Endometrium (tissue), 2 donors: ENCODE measurements at regions not wholly inside any gene's neighbourhood (a gene's known extent, or its start where the extent isn't known, plus 50 kb on each side); places are given as distances from the start of the nearest gene placed in this dataset.

ENCODE experiments used
- FAIRE-seq: peaks from 2 replicates; lab custom pipeline; 2012; peaks lifted over from hg19 to GRCh38; lab: Jason Lieb, UNC
- donor health status: control.
- donor health status: control.

GRCh38 chr2:195407783-195408182, 249.2 kb upstream of the SLC39A10 start:
- no peak for FAIRE-seq

- FAIRE-seq = no peak
Observed at GRCh38 chr2:195406886-195407603, 250.0 kb upstream of the SLC39A10 start.

GRCh38 chr2:195404651-195405050, 252.4 kb upstream of the SLC39A10 start:
- FAIRE-seq = no peak

- FAIRE-seq = no peak
Observed at GRCh38 chr2:195396479-195396878, 260.5 kb upstream of the SLC39A10 start.

- FAIRE-seq = no peak
Observed at GRCh38 chr2:195395362-195395761, 261.7 kb upstream of the SLC39A10 start.

DNA sequence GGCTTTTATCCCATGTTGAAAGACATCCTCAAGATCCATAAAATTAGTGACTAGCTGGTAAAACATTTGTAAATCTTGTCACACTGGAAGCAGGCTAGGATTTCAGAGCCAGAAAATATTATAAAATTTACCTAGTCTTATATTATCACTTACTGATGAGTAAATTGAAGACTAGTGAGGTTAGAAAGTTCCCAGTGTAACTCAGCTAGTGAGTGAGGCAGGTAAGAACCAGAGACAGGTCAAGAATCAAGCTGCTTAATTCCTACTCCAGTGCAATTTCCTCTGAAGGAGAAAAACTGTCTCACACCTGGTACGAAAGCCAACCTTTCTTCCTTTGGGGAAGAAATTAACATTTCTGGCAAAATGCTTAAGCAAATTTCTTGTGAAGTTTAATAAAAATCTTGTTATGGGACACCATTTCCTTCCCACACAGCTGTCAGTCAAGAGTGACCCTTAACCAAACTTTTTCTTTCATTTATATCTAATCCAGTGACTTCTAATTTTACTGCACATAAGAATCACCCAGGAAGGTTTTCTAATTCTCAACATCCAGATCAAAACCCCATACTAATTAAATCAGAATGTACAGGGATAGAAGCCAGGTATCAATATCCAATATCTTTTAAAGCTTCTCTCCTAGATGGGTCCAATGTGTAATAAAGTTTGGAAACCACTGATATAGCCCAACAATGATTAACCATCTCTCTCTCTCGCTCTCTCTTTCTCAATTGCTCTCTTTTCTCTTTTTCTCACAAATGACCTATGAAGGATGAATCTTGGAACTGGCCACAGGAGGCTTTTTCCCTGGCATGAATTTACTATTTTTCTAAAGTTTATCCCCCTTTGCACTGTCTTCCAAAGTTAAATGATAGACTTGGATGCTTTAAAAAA, 264.3 kb upstream of the SLC39A10 start:
- FAIRE-seq = no peak

DNA sequence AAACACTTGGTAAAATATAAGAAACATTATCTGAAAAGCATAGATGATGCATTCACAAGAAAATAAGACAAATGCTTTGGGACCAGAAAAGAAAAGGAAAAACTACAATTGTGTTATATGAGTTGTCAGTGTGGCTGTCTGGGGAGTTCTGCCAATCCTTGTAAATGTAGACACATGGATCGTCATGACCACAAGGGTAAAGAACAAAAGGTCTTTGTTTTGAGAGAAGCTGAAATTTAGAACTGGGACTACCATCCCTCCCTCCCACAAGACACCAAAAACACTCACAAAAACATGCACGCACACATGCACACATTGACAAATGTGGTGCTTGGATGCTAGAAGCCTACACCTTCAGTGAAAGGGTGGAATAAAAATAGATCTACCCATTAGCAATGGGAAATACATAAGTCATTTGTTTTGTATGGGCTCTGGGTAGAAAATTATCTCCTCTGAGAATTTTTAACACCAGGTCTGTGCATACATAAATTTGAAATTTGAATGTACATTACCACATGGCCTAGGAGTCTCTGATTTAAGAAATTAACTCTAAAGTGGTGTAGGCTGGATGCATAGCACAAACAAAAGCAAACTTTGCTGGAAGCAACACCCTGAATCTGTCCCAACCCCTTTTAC, 266.2 kb upstream of the SLC39A10 start:
- no peak for FAIRE-seq

- FAIRE-seq = no peak
Observed at GRCh38 chr2:195388028-195388427, 269.0 kb upstream of the SLC39A10 start.

- no peak for FAIRE-seq
Observed at GRCh38 chr2:195382186-195382585, 274.8 kb upstream of the SLC39A10 start.

- no peak for FAIRE-seq
Observed at GRCh38 chr2:195370167-195370943, 286.7 kb upstream of the SLC39A10 start.

GRCh38 chr2:195369218-195369587, 287.8 kb upstream of the SLC39A10 start:
- no peak for FAIRE-seq

DNA sequence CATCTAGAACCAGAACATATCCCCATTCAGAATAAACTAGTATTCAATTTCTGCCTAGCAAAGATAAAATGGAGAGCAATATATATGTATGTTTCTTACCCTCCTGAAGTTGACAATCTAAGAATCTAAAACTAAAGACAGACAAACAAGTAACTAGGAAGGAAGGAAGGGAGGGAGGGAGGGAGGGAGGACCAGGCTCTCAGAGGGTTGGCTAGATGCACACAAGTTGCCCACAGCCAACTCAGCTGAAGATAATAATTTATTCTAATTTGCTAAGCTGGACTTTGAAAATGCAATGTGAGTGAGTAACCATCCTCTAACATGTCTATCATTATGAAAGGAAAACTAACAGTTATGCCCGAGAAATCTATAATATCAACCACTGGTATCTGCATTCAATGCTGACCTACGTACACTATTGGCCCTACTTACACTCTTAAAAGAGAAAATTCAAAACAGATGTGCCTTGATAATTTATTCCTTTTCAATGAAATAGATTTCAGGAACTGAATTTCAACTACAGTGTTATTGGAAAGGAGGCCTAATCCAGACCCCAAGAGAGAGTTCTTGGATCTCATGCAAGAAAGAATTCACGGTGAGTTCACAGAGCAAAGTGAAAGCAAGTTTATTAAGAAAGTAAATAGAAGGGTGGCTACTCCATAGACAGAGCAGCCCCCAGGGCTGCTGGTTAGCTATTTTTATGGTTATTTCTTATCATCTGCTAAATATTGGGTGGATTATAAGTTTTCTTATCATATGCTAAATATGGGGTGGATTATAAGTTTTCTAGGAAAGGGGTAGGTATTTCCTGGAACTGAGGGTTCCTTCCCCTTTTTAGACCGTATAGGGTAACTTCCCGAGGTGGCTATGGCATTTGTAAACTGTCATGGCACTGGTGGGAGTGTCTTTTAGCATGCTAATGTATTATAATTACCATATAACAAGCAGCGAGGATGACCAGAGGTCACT, 288.5 kb upstream of the SLC39A10 start:
- FAIRE-seq = no peak

- FAIRE-seq = no peak
Observed at GRCh38 chr2:195367809-195368208, 289.2 kb upstream of the SLC39A10 start.

GRCh38 chr2:195364015-195364965, 292.7 kb upstream of the SLC39A10 start:
- FAIRE-seq = no peak

GRCh38 chr2:195363496-195363895, 293.5 kb upstream of the SLC39A10 start:
- no peak for FAIRE-seq

DNA sequence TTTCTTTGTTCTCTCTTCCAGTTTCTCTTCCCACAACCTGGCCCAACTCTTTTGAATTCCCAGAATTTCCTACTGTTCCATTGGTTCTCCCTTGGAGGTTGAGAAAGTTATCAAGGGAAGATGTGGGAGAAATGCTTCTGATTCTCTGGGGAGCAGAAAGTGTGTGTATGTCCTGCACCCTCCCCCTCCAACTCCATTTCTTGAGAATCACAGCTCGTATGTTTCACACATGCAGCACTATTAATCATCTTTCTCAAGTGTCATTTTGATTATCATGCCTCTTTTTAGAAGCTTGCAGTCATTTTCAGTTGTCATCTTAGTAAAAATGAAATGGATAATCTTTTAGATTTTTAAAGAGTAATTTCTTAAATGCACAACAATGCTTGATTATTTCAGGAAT, 296.8 kb upstream of the SLC39A10 start:
- FAIRE-seq = no peak

GRCh38 chr2:195359043-195359735, 297.8 kb upstream of the SLC39A10 start:
- no peak for FAIRE-seq

DNA sequence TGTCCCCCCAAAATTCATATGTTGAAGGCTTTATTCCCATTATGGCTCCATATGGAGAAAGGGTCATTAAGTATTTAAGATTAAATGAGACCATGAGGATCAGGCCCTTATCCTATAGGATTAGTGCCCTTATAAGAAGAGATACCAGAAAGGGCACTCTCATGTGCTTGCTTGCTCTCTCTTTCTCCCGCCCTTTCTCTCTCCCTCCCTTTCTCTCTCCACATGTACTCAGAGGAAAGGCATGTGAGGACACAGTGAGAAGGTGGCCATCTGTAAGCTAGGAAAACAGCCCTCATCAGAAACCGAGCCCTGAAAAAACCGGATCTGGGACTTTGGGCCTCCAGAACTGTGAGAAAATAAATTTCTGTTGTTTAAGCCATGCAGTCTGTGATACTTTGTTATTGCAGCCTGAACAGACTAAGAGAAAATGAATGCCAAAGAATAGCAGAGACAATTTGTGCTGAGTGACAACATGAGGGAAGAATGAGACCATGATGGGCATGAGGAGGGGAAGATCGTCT, 300.0 kb upstream of the SLC39A10 start:
- FAIRE-seq = no peak

GRCh38 chr2:195356026-195356425, 301.0 kb upstream of the SLC39A10 start:
- FAIRE-seq = no peak
